HCT116 (cell line): ENCODE measurements at regions not wholly inside any gene's neighbourhood (a gene's known extent, or its start where the extent isn't known, plus 50 kb on each side); places are given as distances from the start of the nearest gene placed in this dataset.

Experiments
- ATAC-seq: fragments of 200-7000 bp; cut with Tn5 transposase; 2 replicates; pipeline ENCODE4 v1.9.1; 2020; ENCODE audit warnings: mild to moderate bottlenecking, moderate library complexity
- BruUV-seq: library from RNA; stranded (reverse); fragments of 400-500 nt; replicated peaks from 2 replicates; lab custom pipeline; 2021; lab: Mats Ljungman, UMichigan
- CTCF ChIA-PET: fragments of 300-600 bp; sonication (Branson Sonifier 250); formaldehyde crosslinking; loops from one replicate; lab custom pipeline; 2021; ENCODE audit warnings: antibody characterized with exemption; lab: Charles Lee
- POLR2A ChIA-PET: fragments of 300-600, 350-600 bp; sonication (Branson Sonifier 250); formaldehyde crosslinking; loops from one replicate; lab custom pipeline; 2021; ENCODE audit warnings: antibody characterized with exemption; lab: Charles Lee
- RAD21 ChIA-PET, 2 experiments: fragments of 300-600 bp; sonication (Branson Sonifier 250); formaldehyde crosslinking; loops; one replicate each; lab custom pipeline; 2023; ENCODE audit warnings: low total read pairs in 2 of 2; ENCODE audit not compliant: uncharacterized antibody in 2 of 2, unreplicated experiment in 2 of 2, low non-redundant PET in 1 of 2; lab: Charles Lee
- DNase-seq: peaks from one replicate; pipeline ENCODE4 v3.0.0-alpha.2; 2010; ENCODE audit warnings: low read depth, low spot score
- H2AFZ ChIP-seq: fragments of 200-600 bp; shearing (Covaris generic), sonication (generic); 2 replicates; pipeline ENCODE4 v1.6.1; 2017; ENCODE audit warnings: low read depth, mixed run types, mixed read lengths, antibody characterized with exemption, low read length; ENCODE audit not compliant: poor library complexity, severe bottlenecking
- H3K27ac ChIP-seq: 2 replicates; pipeline ENCODE4 v1.5.1; 2012; ENCODE audit warnings: low read depth, low read length
- H3K27me3 ChIP-seq: fragments of 200-600 bp; sonication (generic); 2 replicates; pipeline ENCODE4 v1.6.1; 2016; ENCODE audit warnings: mixed run types, low read length, mixed read lengths; ENCODE audit not compliant: insufficient read depth
- H3K36me3 ChIP-seq, 2 experiments: fragments of 200-500 bp in 1 of 2; fragments of 200-600 bp in 1 of 2; sonication (Bioruptor generic) in 1 of 2; sonication (generic) in 1 of 2; 2 replicates each; pipeline versions ENCODE4 v1.5.1 to v1.6.1; 2014 to 2016; ENCODE audit warnings: low read length in 2 of 2, inconsistent platforms in 1 of 2, mixed read lengths in 1 of 2, mixed run types in 1 of 2; ENCODE audit not compliant: insufficient read depth in 2 of 2, control insufficient read depth in 1 of 2
- H3K4me1 ChIP-seq, 2 experiments: fragments of 200-600 bp in 1 of 2; sonication (generic) in 1 of 2; 2 replicates each; pipeline versions ENCODE4 v1.5.1 to v1.6.1; 2012 to 2017; ENCODE audit warnings: low read length in 2 of 2, inconsistent platforms in 1 of 2, mild to moderate bottlenecking in 1 of 2, mixed read lengths in 1 of 2, mixed run types in 1 of 2, moderate library complexity in 1 of 2; ENCODE audit not compliant: insufficient read depth in 2 of 2, control insufficient read depth in 1 of 2
- H3K4me2 ChIP-seq: fragments of 200-600 bp; sonication (generic); 2 replicates; pipeline ENCODE4 v1.6.1; 2017; ENCODE audit warnings: mixed run types, low read length, mixed read lengths
- H3K4me3 ChIP-seq, 2 experiments: fragments of 200-600 bp in 1 of 2; sonication (generic) in 1 of 2; replicated peaks in 1 of 2; 2 replicates each; pipeline ENCODE4 v1.5.1; 2011 to 2016; ENCODE audit warnings: low read length in 2 of 2, control low read depth in 1 of 2, low read depth in 1 of 2, mild to moderate bottlenecking in 1 of 2, mixed read lengths in 1 of 2, mixed run types in 1 of 2
- H3K79me2 ChIP-seq: fragments of 200-600 bp; sonication (generic); 2 replicates; pipeline ENCODE4 v1.6.1; 2017; ENCODE audit warnings: mild to moderate bottlenecking, mixed run types, low read length, moderate library complexity, mixed read lengths; ENCODE audit not compliant: insufficient read depth
- H3K9ac ChIP-seq: fragments of 200-600 bp; sonication (generic); 2 replicates; pipeline ENCODE4 v1.6.1; 2016; ENCODE audit warnings: low read length, mixed read lengths
- H3K9me2 ChIP-seq: fragments of 200-600 bp; sonication (generic), shearing (Covaris generic); 2 replicates; pipeline ENCODE4 v1.6.1; 2017; ENCODE audit warnings: mixed run types, mild to moderate bottlenecking, moderate library complexity; ENCODE audit not compliant: insufficient read depth
- H3K9me3 ChIP-seq, 2 experiments: fragments of 200-500 bp in 1 of 2; fragments of 200-600 bp in 1 of 2; sonication (Bioruptor generic) in 1 of 2; sonication (generic) in 1 of 2; 2 replicates each; pipeline ENCODE4 v1.6.1; 2014 to 2017; ENCODE audit warnings: low read length in 2 of 2, mixed read lengths in 2 of 2, inconsistent platforms in 1 of 2, low read depth in 1 of 2, mild to moderate bottlenecking in 1 of 2, mixed run types in 1 of 2, moderate library complexity in 1 of 2; ENCODE audit not compliant: control insufficient read depth in 1 of 2, insufficient read depth in 1 of 2
- H4K20me1 ChIP-seq: fragments of 200-600 bp; sonication (generic), shearing (Covaris generic); 2 replicates; pipeline ENCODE4 v1.6.1; 2017; ENCODE audit warnings: mixed run types, mild to moderate bottlenecking, moderate library complexity; ENCODE audit not compliant: insufficient read depth
- CBX3 ChIP-seq: IDR thresholded peaks from 2 replicates; pipeline ENCODE4 v1.6.1; 2012; ENCODE audit warnings: low read depth
- CTCF ChIP-seq, 3 experiments: fragments of 200-600 bp in 1 of 3; sonication (generic) in 1 of 3; IDR thresholded peaks in 2 of 3; conservative IDR thresholded peaks in 1 of 3; 2 replicates each; pipeline ENCODE4 v1.5.1; 2012 to 2017; ENCODE audit warnings: low read depth in 2 of 3, low read length in 2 of 3, antibody characterized with exemption in 1 of 3, borderline replicate concordance in 1 of 3, control low read depth in 1 of 3, mild to moderate bottlenecking in 1 of 3, mixed read lengths in 1 of 3, mixed run types in 1 of 3, moderate library complexity in 1 of 3; ENCODE audit not compliant: insufficient read depth in 1 of 3
- ELF1 ChIP-seq: IDR thresholded peaks from 2 replicates; pipeline ENCODE4 v1.6.1; 2012; ENCODE audit warnings: low read depth, borderline replicate concordance
- POLR2A ChIP-seq: IDR thresholded peaks from 2 replicates; pipeline ENCODE4 v1.7.0; 2011; ENCODE audit warnings: borderline replicate concordance; ENCODE audit not compliant: insufficient read depth, insufficient read length; ENCODE audit errors: extremely low read depth
- POLR2AphosphoS5 ChIP-seq: IDR thresholded peaks from 2 replicates; pipeline ENCODE4 v1.6.1; 2011; ENCODE audit warnings: mild to moderate bottlenecking, low read depth, low read length, moderate library complexity
- RAD21 ChIP-seq: IDR thresholded peaks from 2 replicates; pipeline ENCODE4 v1.6.1; 2012; ENCODE audit warnings: low read depth, mild to moderate bottlenecking
- SP1 ChIP-seq: IDR thresholded peaks from 2 replicates; pipeline ENCODE4 v1.6.1; 2012; ENCODE audit warnings: low read depth
- SRF ChIP-seq: IDR thresholded peaks from 2 replicates; pipeline ENCODE4 v1.6.1; 2012; ENCODE audit warnings: low read depth
- YY1 ChIP-seq: IDR thresholded peaks from 2 replicates; pipeline ENCODE4 v1.6.1; 2011; ENCODE audit warnings: low read length, low read depth, moderate library complexity, mild to moderate bottlenecking; ENCODE audit not compliant: insufficient replicate concordance; ENCODE audit errors: extremely low read depth
- ZFX ChIP-seq: fragments of 450-650 bp; IDR thresholded peaks from 2 replicates; pipeline ENCODE4 v1.6.1; 2017
- intact Hi-C: fragments of 100-400 bp; cut with micrococcal nuclease; formaldehyde crosslinking; loops from 2 replicates; pipeline ENCODE4 v1.10.0; 2022
- TF ChIP-seq, protein P1 (sequence below): IDR thresholded peaks from 2 replicates; pipeline ENCODE4 v1.6.1; 2012
- TF ChIP-seq, protein P2 (sequence below): IDR thresholded peaks from 2 replicates; pipeline ENCODE4 v1.6.1; 2011; ENCODE audit warnings: mild to moderate bottlenecking, low read length, moderate library complexity; ENCODE audit not compliant: insufficient replicate concordance; ENCODE audit errors: extremely low read depth

- H3K27ac ChIP-seq = no peak overlapping the region
- RAD21 ChIA-PET = no interaction called here
Measured at GRCh38 chr2:234596696-234597575, 100.1 kb upstream of the ARL4C start.

More at GRCh38 chr2:234596696-234597575, 100.1 kb upstream of the ARL4C start:
- Histone ChIP-seq H3K4me2 (no peak overlapping the region), H3K27me3 (no peaks in the 10 kb centered on the region), H2AFZ (no peak overlapping the region), H3K36me3 (no peaks in the 10 kb centered on the region), H3K79me2 (no peaks in the 10 kb centered on the region), H3K9ac (no peak overlapping the region), H3K9me3 (no peaks in the 10 kb centered on the region), H3K4me3 (no peak overlapping the region), H3K4me1 (no peaks in the 10 kb centered on the region), H3K9me2 (no peaks in the 10 kb centered on the region), H4K20me1 (no peaks in the 10 kb centered on the region)
- intact Hi-C loops = no loop called here
- no TSS peak for BruUV-seq
- POLR2A ChIA-PET = no interaction called here
- TF ChIP-seq, protein P1, sequence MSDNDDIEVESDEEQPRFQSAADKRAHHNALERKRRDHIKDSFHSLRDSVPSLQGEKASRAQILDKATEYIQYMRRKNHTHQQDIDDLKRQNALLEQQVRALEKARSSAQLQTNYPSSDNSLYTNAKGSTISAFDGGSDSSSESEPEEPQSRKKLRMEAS = no peak
- TF ChIP-seq, protein P2, sequence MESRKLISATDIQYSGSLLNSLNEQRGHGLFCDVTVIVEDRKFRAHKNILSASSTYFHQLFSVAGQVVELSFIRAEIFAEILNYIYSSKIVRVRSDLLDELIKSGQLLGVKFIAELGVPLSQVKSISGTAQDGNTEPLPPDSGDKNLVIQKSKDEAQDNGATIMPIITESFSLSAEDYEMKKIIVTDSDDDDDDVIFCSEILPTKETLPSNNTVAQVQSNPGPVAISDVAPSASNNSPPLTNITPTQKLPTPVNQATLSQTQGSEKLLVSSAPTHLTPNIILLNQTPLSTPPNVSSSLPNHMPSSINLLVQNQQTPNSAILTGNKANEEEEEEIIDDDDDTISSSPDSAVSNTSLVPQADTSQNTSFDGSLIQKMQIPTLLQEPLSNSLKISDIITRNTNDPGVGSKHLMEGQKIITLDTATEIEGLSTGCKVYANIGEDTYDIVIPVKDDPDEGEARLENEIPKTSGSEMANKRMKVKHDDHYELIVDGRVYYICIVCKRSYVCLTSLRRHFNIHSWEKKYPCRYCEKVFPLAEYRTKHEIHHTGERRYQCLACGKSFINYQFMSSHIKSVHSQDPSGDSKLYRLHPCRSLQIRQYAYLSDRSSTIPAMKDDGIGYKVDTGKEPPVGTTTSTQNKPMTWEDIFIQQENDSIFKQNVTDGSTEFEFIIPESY = no peak
- no peak for TF ChIP-seq RAD21
- no peak for TF ChIP-seq SRF
- no peak for TF ChIP-seq POLR2A
- TF ChIP-seq POLR2AphosphoS5 = no peak
- TF ChIP-seq ZFX = no peak
- no peak for TF ChIP-seq SP1
- no peak for TF ChIP-seq CTCF (IDR thresholded peaks at IDR 0.05 in 2 of 3, conservative IDR thresholded peaks at IDR 0.05 in 1 of 3; ENCODE audit: borderline replicate concordance in 1 of 3, insufficient read depth in 1 of 3, low read depth in 2 of 3, low read length in 2 of 3)
- no peak for TF ChIP-seq YY1
- TF ChIP-seq CBX3 = no peak
- TF ChIP-seq ELF1 = no peak
- no peak for ATAC-seq
- CTCF ChIA-PET = interaction anchor here (1.1 kb wide), 1 partner anchor 510 kb away, joined by 3 read pairs; no protein-coding TSS in a partner anchor
- DNase-seq = no peak
